ENCODE measurements at regions not wholly inside any gene's neighbourhood (a gene's known extent, or its start where the extent isn't known, plus 50 kb on each side); places are given as distances from the start of the nearest gene placed in this dataset.

GRCh38 chr2:128735296-128735960 is 416.8 kb upstream of the HS6ST1 start:
- no peaks in the 10 kb centered on the region for H3K9me3 Mint-ChIP-seq
- H3K27me3 Mint-ChIP-seq = peaks cover 44% of the 10 kb centered on the region
- no peak overlapping the region for H3K4me3 Mint-ChIP-seq
- DNase-seq = no peak
- H3K27ac Mint-ChIP-seq = no peak overlapping the region
- peaks cover 10% of the 10 kb centered on the region for H3K4me1 Mint-ChIP-seq (ENCODE audit: low read depth)
- no peaks in the 10 kb centered on the region for H3K36me3 Mint-ChIP-seq (ENCODE audit: low read depth)

- H3K27ac Mint-ChIP-seq = no peak overlapping the region
- H3K36me3 Mint-ChIP-seq (ENCODE audit: low read depth) = no peaks in the 10 kb centered on the region
- peaks cover 44% of the 10 kb centered on the region for H3K27me3 Mint-ChIP-seq
- no peaks in the 10 kb centered on the region for H3K9me3 Mint-ChIP-seq
- H3K4me3 Mint-ChIP-seq = no peak overlapping the region
- H3K4me1 Mint-ChIP-seq (ENCODE audit: low read depth) = peaks cover 10% of the 10 kb centered on the region
- DNase-seq = no peak
These were observed 417.5 kb upstream of the HS6ST1 start for GRCh38 chr2:128736046-128736688.

- Mint-ChIP-seq H3K27me3 (peaks cover 41% of the 10 kb centered on the region), H3K9me3 (no peaks in the 10 kb centered on the region), H3K36me3 (ENCODE audit: low read depth) (no peaks in the 10 kb centered on the region), H3K4me3 (peak overlapping the region; percentile 53), H3K27ac (no peak overlapping the region), H3K4me1 (ENCODE audit: low read depth) (peaks cover 10% of the 10 kb centered on the region)
- peak; percentile 75 for DNase-seq
These were observed 418.2 kb upstream of the HS6ST1 start for GRCh38 chr2:128736689-128737545.

- no peak overlapping the region for H3K27ac Mint-ChIP-seq
- peaks cover 10% of the 10 kb centered on the region for H3K4me1 Mint-ChIP-seq (ENCODE audit: low read depth)
- no peaks in the 10 kb centered on the region for H3K9me3 Mint-ChIP-seq
- peaks cover 41% of the 10 kb centered on the region for H3K27me3 Mint-ChIP-seq
- no peaks in the 10 kb centered on the region for H3K36me3 Mint-ChIP-seq (ENCODE audit: low read depth)
- no peak overlapping the region for H3K4me3 Mint-ChIP-seq
- no peak for DNase-seq
These were observed 418.8 kb upstream of the HS6ST1 start for GRCh38 chr2:128737546-128737826.

- no peak overlapping the region for H3K27ac Mint-ChIP-seq
- no peaks in the 10 kb centered on the region for H3K36me3 Mint-ChIP-seq (ENCODE audit: low read depth)
- peaks cover 36% of the 10 kb centered on the region for H3K27me3 Mint-ChIP-seq
- DNase-seq = no peak
- no peak overlapping the region for H3K4me3 Mint-ChIP-seq
- H3K4me1 Mint-ChIP-seq (ENCODE audit: low read depth) = peaks cover 10% of the 10 kb centered on the region
- H3K9me3 Mint-ChIP-seq = no peaks in the 10 kb centered on the region
These were observed 419.9 kb upstream of the HS6ST1 start for GRCh38 chr2:128738446-128739110.

GRCh38 chr2:128742467-128742866 is 423.8 kb upstream of the HS6ST1 start:
- H3K27ac Mint-ChIP-seq = no peak overlapping the region
- no peaks in the 10 kb centered on the region for H3K9me3 Mint-ChIP-seq
- H3K4me3 Mint-ChIP-seq = no peak overlapping the region
- peaks cover 6% of the 10 kb centered on the region for H3K27me3 Mint-ChIP-seq
- no peak for DNase-seq
- H3K4me1 Mint-ChIP-seq (ENCODE audit: low read depth) = no peaks in the 10 kb centered on the region
- no peaks in the 10 kb centered on the region for H3K36me3 Mint-ChIP-seq (ENCODE audit: low read depth)

- no peaks in the 10 kb centered on the region for H3K4me1 Mint-ChIP-seq (ENCODE audit: low read depth)
- H3K36me3 Mint-ChIP-seq (ENCODE audit: low read depth) = no peaks in the 10 kb centered on the region
- no peaks in the 10 kb centered on the region for H3K27me3 Mint-ChIP-seq
- no peaks in the 10 kb centered on the region for H3K9me3 Mint-ChIP-seq
- H3K4me3 Mint-ChIP-seq = no peak overlapping the region
- no peak for DNase-seq
- H3K27ac Mint-ChIP-seq = no peak overlapping the region
These were observed 427.3 kb upstream of the HS6ST1 start for GRCh38 chr2:128745946-128746345.

- Mint-ChIP-seq H3K4me1 (ENCODE audit: low read depth) (no peaks in the 10 kb centered on the region), H3K27me3 (no peaks in the 10 kb centered on the region), H3K4me3 (no peak overlapping the region)
These were observed 427.7 kb upstream of the HS6ST1 start for GRCh38 chr2:128746356-128746755.

GRCh38 chr2:128748336-128748735 is 429.7 kb upstream of the HS6ST1 start:
- DNase-seq = no peak
- Mint-ChIP-seq H3K36me3 (ENCODE audit: low read depth) (no peaks in the 10 kb centered on the region), H3K27me3 (no peaks in the 10 kb centered on the region)

More at GRCh38 chr2:128746356-128746755, 427.7 kb upstream of the HS6ST1 start:
- Mint-ChIP-seq H3K27ac (no peak overlapping the region), H3K36me3 (ENCODE audit: low read depth) (no peaks in the 10 kb centered on the region), H3K9me3 (no peaks in the 10 kb centered on the region)
- no peak for DNase-seq

GRCh38 chr2:128748835-128749605 is 430.4 kb upstream of the HS6ST1 start:
- Mint-ChIP-seq H3K27ac (no peak overlapping the region), H3K4me3 (no peak overlapping the region), H3K27me3 (no peaks in the 10 kb centered on the region), H3K9me3 (no peaks in the 10 kb centered on the region), H3K36me3 (ENCODE audit: low read depth) (no peaks in the 10 kb centered on the region), H3K4me1 (ENCODE audit: low read depth) (peaks cover 3% of the 10 kb centered on the region)
- DNase-seq = no peak

More at GRCh38 chr2:128748336-128748735, 429.7 kb upstream of the HS6ST1 start:
- H3K9me3 Mint-ChIP-seq = no peaks in the 10 kb centered on the region
- H3K4me3 Mint-ChIP-seq = no peak overlapping the region
- H3K27ac Mint-ChIP-seq = no peak overlapping the region
- no peaks in the 10 kb centered on the region for H3K4me1 Mint-ChIP-seq (ENCODE audit: low read depth)

GRCh38 chr2:128750328-128751165 is 431.9 kb upstream of the HS6ST1 start:
- no peak for DNase-seq
- peaks cover 12% of the 10 kb centered on the region for H3K4me1 Mint-ChIP-seq (ENCODE audit: low read depth)
- H3K9me3 Mint-ChIP-seq = no peaks in the 10 kb centered on the region
- no peak overlapping the region for H3K27ac Mint-ChIP-seq
- H3K36me3 Mint-ChIP-seq (ENCODE audit: low read depth) = no peaks in the 10 kb centered on the region
- H3K27me3 Mint-ChIP-seq = peaks cover 2% of the 10 kb centered on the region
- H3K4me3 Mint-ChIP-seq = no peak overlapping the region

GRCh38 chr2:128751746-128752145 is 433.1 kb upstream of the HS6ST1 start:
- DNase-seq = no peak
- no peak overlapping the region for H3K4me3 Mint-ChIP-seq
- peaks cover 2% of the 10 kb centered on the region for H3K27me3 Mint-ChIP-seq
- H3K4me1 Mint-ChIP-seq (ENCODE audit: low read depth) = peaks cover 12% of the 10 kb centered on the region
- no peaks in the 10 kb centered on the region for H3K9me3 Mint-ChIP-seq
- H3K27ac Mint-ChIP-seq = no peak overlapping the region
- H3K36me3 Mint-ChIP-seq (ENCODE audit: low read depth) = no peaks in the 10 kb centered on the region

GRCh38 chr2:128752691-128753263 is 434.1 kb upstream of the HS6ST1 start:
- Mint-ChIP-seq H3K4me1 (ENCODE audit: low read depth) (peaks cover 12% of the 10 kb centered on the region), H3K27me3 (peaks cover 5% of the 10 kb centered on the region), H3K9me3 (no peaks in the 10 kb centered on the region), H3K4me3 (no peak overlapping the region), H3K36me3 (ENCODE audit: low read depth) (no peaks in the 10 kb centered on the region), H3K27ac (no peak overlapping the region)
- no peak for DNase-seq
